ENCODE measurements at regions not wholly inside any gene's neighbourhood (a gene's known extent, or its start where the extent isn't known, plus 50 kb on each side); places are given as distances from the start of the nearest gene placed in this dataset.

- Histone ChIP-seq H3K36me3 (replicated peaks in 1 of 2; ENCODE audit: insufficient read depth in 1 of 2, low read depth in 2 of 2) (no peaks in the 10 kb centered on the region), H3K27me3 (no peaks in the 10 kb centered on the region), H3K4me3 (no peak overlapping the region), H3K4me1 (no peaks in the 10 kb centered on the region), H3K9me3 (no peaks in the 10 kb centered on the region), H3K27ac (no peak overlapping the region)
- ATAC-seq (no peak), DNase-seq (no peak)
- intact Hi-C loops (cut with DNase I), result no loop called here
- 42 to 46% methylated on average over 7 of the region's 7 CpGs for WGBS, 2 donors
- TF ChIP-seq CTCF (IDR thresholded peaks at IDR 0.05) (no peak), POLR2A (IDR thresholded peaks at IDR 0.05) (no peak)
Observed at GRCh38 chr6:87995461-87995860, 52.2 kb upstream of the SPACA1 start.

DNA sequence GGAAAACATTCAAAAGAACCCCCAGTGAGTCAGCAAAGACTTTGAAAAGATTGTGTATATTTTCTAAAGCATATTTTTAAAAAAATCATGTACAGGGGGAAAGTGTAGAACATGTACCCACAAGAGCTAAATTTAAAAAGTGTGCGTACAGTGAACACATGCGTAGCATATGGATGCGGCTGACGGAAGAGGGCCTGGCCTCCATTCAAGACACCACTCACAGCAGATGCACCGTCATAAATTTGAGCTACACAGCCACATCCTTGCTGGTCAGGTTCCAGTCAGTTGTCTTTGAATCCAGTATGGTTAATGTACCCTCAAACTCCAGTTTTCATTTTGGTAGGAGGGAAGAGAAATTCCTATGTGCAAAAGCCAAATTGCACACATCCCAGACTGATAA, 54.3 kb upstream of the SPACA1 start:
- H3K36me3 ChIP-seq (replicated peaks in 1 of 2; ENCODE audit: insufficient read depth in 1 of 2, low read depth in 2 of 2), result no peaks in the 10 kb centered on the region
- intact Hi-C loops (cut with DNase I), result no loop called here
- no peak for DNase-seq
- H3K4me3 ChIP-seq, result no peak overlapping the region
- no peak for ATAC-seq
- no peak for TF ChIP-seq CTCF (IDR thresholded peaks at IDR 0.05)
- TF ChIP-seq POLR2A (IDR thresholded peaks at IDR 0.05), result no peak
- H3K27ac ChIP-seq, result no peak overlapping the region
- H3K9me3 ChIP-seq, result no peaks in the 10 kb centered on the region
- H3K27me3 ChIP-seq, result no peaks in the 10 kb centered on the region
- WGBS, 2 donors, result 83 to 87% methylated on average over 5 of the region's 5 CpGs
- no peaks in the 10 kb centered on the region for H3K4me1 ChIP-seq

GRCh38 chr6:87990871-87991270, 56.8 kb upstream of the SPACA1 start:
- WGBS, 2 donors, result 70 to 81% methylated on average over 3 of the region's 3 CpGs
- intact Hi-C loops (cut with DNase I), result no loop called here
- ATAC-seq, result no peak

GRCh38 chr6:87982134-87982533, 65.5 kb upstream of the SPACA1 start:
- no peaks in the 10 kb centered on the region for H3K9me3 ChIP-seq
- intact Hi-C loops (cut with DNase I), result no loop called here
- H3K27me3 ChIP-seq, result no peaks in the 10 kb centered on the region
- no peaks in the 10 kb centered on the region for H3K4me1 ChIP-seq
- H3K27ac ChIP-seq, result no peak overlapping the region
- TF ChIP-seq CTCF (IDR thresholded peaks at IDR 0.05) (no peak), POLR2A (IDR thresholded peaks at IDR 0.05) (no peak)
- ATAC-seq, result no peak
- DNase-seq, result no peak
- no peak overlapping the region for H3K4me3 ChIP-seq
- H3K36me3 ChIP-seq (replicated peaks in 1 of 2; ENCODE audit: insufficient read depth in 1 of 2, low read depth in 2 of 2), result no peaks in the 10 kb centered on the region

More at GRCh38 chr6:87990871-87991270, 56.8 kb upstream of the SPACA1 start:
- TF ChIP-seq POLR2A (IDR thresholded peaks at IDR 0.05) (no peak), CTCF (IDR thresholded peaks at IDR 0.05) (no peak)
- Histone ChIP-seq H3K4me1 (no peaks in the 10 kb centered on the region), H3K27me3 (no peaks in the 10 kb centered on the region), H3K36me3 (replicated peaks in 1 of 2; ENCODE audit: insufficient read depth in 1 of 2, low read depth in 2 of 2) (no peaks in the 10 kb centered on the region), H3K4me3 (no peak overlapping the region), H3K27ac (no peak overlapping the region), H3K9me3 (no peaks in the 10 kb centered on the region)
- no peak for DNase-seq

DNA sequence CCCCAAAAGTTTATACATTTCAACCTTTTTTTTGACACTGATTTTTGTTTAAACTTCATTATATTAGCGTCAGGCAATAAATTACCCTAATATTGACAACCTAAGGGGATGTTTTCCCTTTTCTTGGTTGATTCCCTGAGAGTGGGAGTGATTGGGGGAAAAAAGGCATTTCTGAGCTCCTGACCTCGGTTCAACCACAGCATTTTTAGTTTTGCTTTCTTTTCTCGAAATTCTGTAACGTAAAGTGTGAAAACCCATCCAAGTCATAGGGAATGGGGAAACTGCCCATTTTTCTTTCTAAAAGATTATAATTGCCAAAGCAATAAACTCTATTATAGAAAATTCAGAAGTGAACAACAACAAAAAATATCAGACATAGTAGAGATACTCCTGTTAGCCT, 67.9 kb upstream of the SPACA1 start:
- WGBS, 2 donors, result 67 to 70% methylated on average over 4 of the region's 4 CpGs

More for the DNA sequence above, 67.9 kb upstream of the SPACA1 start:
- Histone ChIP-seq H3K27me3 (no peaks in the 10 kb centered on the region), H3K4me1 (no peaks in the 10 kb centered on the region), H3K9me3 (no peaks in the 10 kb centered on the region), H3K27ac (no peak overlapping the region), H3K4me3 (no peak overlapping the region), H3K36me3 (replicated peaks in 1 of 2; ENCODE audit: insufficient read depth in 1 of 2, low read depth in 2 of 2) (no peaks in the 10 kb centered on the region)
- DNase-seq, result no peak
- intact Hi-C loops (cut with DNase I), result no loop called here
- no peak for ATAC-seq
- TF ChIP-seq POLR2A (IDR thresholded peaks at IDR 0.05), result no peak
- no peak for TF ChIP-seq CTCF (IDR thresholded peaks at IDR 0.05)

Data from body of pancreas (tissue), 4 donors.